Activated CD4-positive, alpha-beta T cell treated with anti-CD3 and anti-CD28 coated beads, Interleukin-2, amount 10 ng/mL, durations not matched to agents 7 days and 5 days (primary cell): ENCODE measurements at regions not wholly inside any gene's neighbourhood (a gene's known extent, or its start where the extent isn't known, plus 50 kb on each side); places are given as distances from the start of the nearest gene placed in this dataset.

ENCODE experiments used
- CTCF ChIA-PET: fragments of 350-600 bp; sonication (Branson Sonifier 250); formaldehyde crosslinking; loops from one replicate; lab custom pipeline; 2021; ENCODE audit warnings: antibody characterized with exemption; lab: Charles Lee
- POLR2A ChIA-PET: fragments of 350-600 bp; sonication (Branson Sonifier 250); formaldehyde crosslinking; loops from one replicate; lab custom pipeline; 2021; ENCODE audit warnings: antibody characterized with exemption; lab: Charles Lee
- DNase-seq: peaks from one replicate; pipeline ENCODE4 v3.0.0-alpha.2; 2020
- H3K27ac Mint-ChIP-seq: one replicate; pipeline ENCODE4 v1.8.0; 2021; ENCODE audit warnings: mild to moderate bottlenecking, moderate library complexity, mixed read lengths
- H3K27me3 Mint-ChIP-seq: one replicate; pipeline ENCODE4 v1.8.0; 2021; ENCODE audit warnings: mixed read lengths
- H3K36me3 Mint-ChIP-seq: one replicate; pipeline ENCODE4 v1.8.0; 2021; ENCODE audit warnings: low read depth, mixed read lengths
- H3K4me1 Mint-ChIP-seq: one replicate; pipeline ENCODE4 v1.8.0; 2021; ENCODE audit warnings: mixed read lengths
- H3K4me3 Mint-ChIP-seq: one replicate; pipeline ENCODE4 v1.8.0; 2021; ENCODE audit warnings: mild to moderate bottlenecking, moderate library complexity, mixed read lengths
- H3K9me3 Mint-ChIP-seq: one replicate; pipeline ENCODE4 v1.8.0; 2021; ENCODE audit warnings: mixed read lengths

GRCh38 chr2:111698743-111699554, 185.0 kb downstream of the ANAPC1 start:
- DNase-seq, result peak; percentile 62
- peaks cover 5% of the 10 kb centered on the region for H3K9me3 Mint-ChIP-seq
- peaks cover 2% of the 10 kb centered on the region for H3K36me3 Mint-ChIP-seq
- peak overlapping the region; percentile 77 for H3K27ac Mint-ChIP-seq
- H3K27me3 Mint-ChIP-seq, result peaks cover 12% of the 10 kb centered on the region
- POLR2A ChIA-PET, result no interaction called here
- peak overlapping the region; percentile 26 for H3K4me3 Mint-ChIP-seq
- CTCF ChIA-PET, result interaction anchor here (0.6 to 7.2 kb wide), 5 partner anchors 10 to 452 kb away, joined by 3 to 38 read pairs (median 4); no protein-coding TSS in a partner anchor
- peaks cover 46% of the 10 kb centered on the region for H3K4me1 Mint-ChIP-seq

GRCh38 chr2:111701266-111701665, 182.7 kb downstream of the ANAPC1 start:
- H3K36me3 Mint-ChIP-seq, result no peaks in the 10 kb centered on the region
- H3K27me3 Mint-ChIP-seq, result no peaks in the 10 kb centered on the region
- DNase-seq, result no peak
- ChIA-PET POLR2A (no interaction called here), CTCF (interaction anchor here (0.9 to 7.2 kb wide), 4 partner anchors 9 to 22 kb away, joined by 3 to 38 read pairs (median 4); no protein-coding TSS in a partner anchor)
- H3K9me3 Mint-ChIP-seq, result no peaks in the 10 kb centered on the region
- peaks cover 65% of the 10 kb centered on the region for H3K4me1 Mint-ChIP-seq
- H3K4me3 Mint-ChIP-seq, result no peak overlapping the region
- no peak overlapping the region for H3K27ac Mint-ChIP-seq

- Mint-ChIP-seq H3K36me3 (no peaks in the 10 kb centered on the region), H3K4me3 (no peak overlapping the region), H3K4me1 (peaks cover 68% of the 10 kb centered on the region), H3K9me3 (no peaks in the 10 kb centered on the region), H3K27me3 (no peaks in the 10 kb centered on the region), H3K27ac (no peak overlapping the region)
- ChIA-PET CTCF (interaction anchor here (0.6 to 7.2 kb wide), 4 partner anchors 12 to 79 kb away, joined by 3 to 38 read pairs (median 4); no protein-coding TSS in a partner anchor), POLR2A (no interaction called here)
- no peak for DNase-seq
Observed at GRCh38 chr2:111701798-111702118, 182.2 kb downstream of the ANAPC1 start.

- DNase-seq, result peak; percentile 58
- Mint-ChIP-seq H3K4me3 (no peak overlapping the region), H3K36me3 (no peaks in the 10 kb centered on the region), H3K4me1 (peaks cover 69% of the 10 kb centered on the region), H3K27me3 (peaks cover under 1% of the 10 kb centered on the region), H3K27ac (no peak overlapping the region), H3K9me3 (no peaks in the 10 kb centered on the region)
- ChIA-PET POLR2A (no interaction called here), CTCF (interaction anchor here (0.6 to 7.2 kb wide), 5 partner anchors 13 to 197 kb away, joined by 3 to 38 read pairs (median 4); no protein-coding TSS in a partner anchor)
Observed at GRCh38 chr2:111702119-111702803, 181.7 kb downstream of the ANAPC1 start.

GRCh38 chr2:111702804-111703196, 181.2 kb downstream of the ANAPC1 start:
- H3K4me1 Mint-ChIP-seq, result peaks cover 69% of the 10 kb centered on the region
- no peak overlapping the region for H3K4me3 Mint-ChIP-seq
- peaks cover 5% of the 10 kb centered on the region for H3K27me3 Mint-ChIP-seq
- no peaks in the 10 kb centered on the region for H3K9me3 Mint-ChIP-seq
- no peak for DNase-seq
- H3K27ac Mint-ChIP-seq, result no peak overlapping the region
- ChIA-PET POLR2A (no interaction called here), CTCF (interaction anchor here (0.9 to 7.2 kb wide), 3 partner anchors 13 to 198 kb away, joined by 3 to 38 read pairs (median 5); no protein-coding TSS in a partner anchor)
- H3K36me3 Mint-ChIP-seq, result no peaks in the 10 kb centered on the region

- ChIA-PET POLR2A (no interaction called here), CTCF (interaction anchor here (7.2 kb wide), 1 partner anchor 14 kb away, joined by 38 read pairs; no protein-coding TSS in a partner anchor)
- H3K4me1 Mint-ChIP-seq, result peaks cover 61% of the 10 kb centered on the region
- no peak overlapping the region for H3K27ac Mint-ChIP-seq
- H3K4me3 Mint-ChIP-seq, result no peak overlapping the region
- H3K36me3 Mint-ChIP-seq, result no peaks in the 10 kb centered on the region
- no peaks in the 10 kb centered on the region for H3K9me3 Mint-ChIP-seq
- no peak for DNase-seq
- H3K27me3 Mint-ChIP-seq, result peaks cover 5% of the 10 kb centered on the region
Observed at GRCh38 chr2:111703759-111704158, 180.2 kb downstream of the ANAPC1 start.

- no peaks in the 10 kb centered on the region for H3K36me3 Mint-ChIP-seq
Observed at GRCh38 chr2:111704246-111704645, 179.7 kb downstream of the ANAPC1 start.

GRCh38 chr2:111705239-111705638, 178.8 kb downstream of the ANAPC1 start:
- Mint-ChIP-seq H3K27ac (peak overlapping the region; percentile 61), H3K27me3 (peaks cover 5% of the 10 kb centered on the region), H3K36me3 (no peaks in the 10 kb centered on the region), H3K4me1 (peaks cover 53% of the 10 kb centered on the region), H3K4me3 (no peak overlapping the region), H3K9me3 (no peaks in the 10 kb centered on the region)
- no peak for DNase-seq
- POLR2A ChIA-PET, result no interaction called here
- CTCF ChIA-PET, result interaction anchor here (0.7 kb wide), 1 partner anchor 10 kb away, joined by 3 read pairs; no protein-coding TSS in a partner anchor

More at GRCh38 chr2:111704246-111704645, 179.7 kb downstream of the ANAPC1 start:
- CTCF ChIA-PET, result interaction anchor here (7.2 kb wide), 1 partner anchor 15 kb away, joined by 38 read pairs; no protein-coding TSS in a partner anchor
- H3K9me3 Mint-ChIP-seq, result no peaks in the 10 kb centered on the region
- H3K4me1 Mint-ChIP-seq, result peaks cover 56% of the 10 kb centered on the region
- H3K27ac Mint-ChIP-seq, result no peak overlapping the region
- POLR2A ChIA-PET, result no interaction called here
- H3K4me3 Mint-ChIP-seq, result no peak overlapping the region
- DNase-seq, result no peak
- peaks cover 5% of the 10 kb centered on the region for H3K27me3 Mint-ChIP-seq

- peak; percentile 48 for DNase-seq
- ChIA-PET CTCF (interaction anchor here (0.7 to 1.5 kb wide), 2 partner anchors 10 to 12 kb away, joined by 3 to 4 read pairs; no protein-coding TSS in a partner anchor), POLR2A (no interaction called here)
- H3K4me1 Mint-ChIP-seq, result peaks cover 53% of the 10 kb centered on the region
- no peak overlapping the region for H3K4me3 Mint-ChIP-seq
- H3K27ac Mint-ChIP-seq, result peak overlapping the region; percentile 68
- H3K27me3 Mint-ChIP-seq, result peaks cover 5% of the 10 kb centered on the region
- no peaks in the 10 kb centered on the region for H3K36me3 Mint-ChIP-seq
- no peaks in the 10 kb centered on the region for H3K9me3 Mint-ChIP-seq
Observed at GRCh38 chr2:111705711-111706336, 178.2 kb downstream of the ANAPC1 start.

- POLR2A ChIA-PET, result no interaction called here
- no peaks in the 10 kb centered on the region for H3K36me3 Mint-ChIP-seq
- no peak overlapping the region for H3K4me3 Mint-ChIP-seq
- H3K27ac Mint-ChIP-seq, result no peak overlapping the region
- peaks cover 10% of the 10 kb centered on the region for H3K27me3 Mint-ChIP-seq
- no peak for DNase-seq
- CTCF ChIA-PET, result interaction anchor here (1.5 kb wide), 1 partner anchor 11 kb away, joined by 4 read pairs; no protein-coding TSS in a partner anchor
- peaks cover under 1% of the 10 kb centered on the region for H3K9me3 Mint-ChIP-seq
- H3K4me1 Mint-ChIP-seq, result peaks cover 48% of the 10 kb centered on the region
Observed at GRCh38 chr2:111706481-111707001, 177.5 kb downstream of the ANAPC1 start.

- Mint-ChIP-seq H3K4me1 (peaks cover 37% of the 10 kb centered on the region), H3K27me3 (peaks cover 12% of the 10 kb centered on the region), H3K27ac (no peak overlapping the region), H3K4me3 (no peak overlapping the region), H3K36me3 (peaks cover 2% of the 10 kb centered on the region), H3K9me3 (peaks cover 6% of the 10 kb centered on the region)
- POLR2A ChIA-PET, result no interaction called here
- CTCF ChIA-PET, result interaction anchor here (1.2 kb wide), 1 partner anchor 9 kb away, joined by 5 read pairs; no protein-coding TSS in a partner anchor
- no peak for DNase-seq
Observed at GRCh38 chr2:111707700-111708099, 176.3 kb downstream of the ANAPC1 start.
